ENCODE measurements at regions not wholly inside any gene's neighbourhood (a gene's known extent, or its start where the extent isn't known, plus 50 kb on each side); places are given as distances from the start of the nearest gene placed in this dataset.
"Not testable (repeated sequence)": the region's sequence is repeated elsewhere in the genome, so short reads cannot be mapped to it uniquely, and the experiment has no call there.

DNA sequence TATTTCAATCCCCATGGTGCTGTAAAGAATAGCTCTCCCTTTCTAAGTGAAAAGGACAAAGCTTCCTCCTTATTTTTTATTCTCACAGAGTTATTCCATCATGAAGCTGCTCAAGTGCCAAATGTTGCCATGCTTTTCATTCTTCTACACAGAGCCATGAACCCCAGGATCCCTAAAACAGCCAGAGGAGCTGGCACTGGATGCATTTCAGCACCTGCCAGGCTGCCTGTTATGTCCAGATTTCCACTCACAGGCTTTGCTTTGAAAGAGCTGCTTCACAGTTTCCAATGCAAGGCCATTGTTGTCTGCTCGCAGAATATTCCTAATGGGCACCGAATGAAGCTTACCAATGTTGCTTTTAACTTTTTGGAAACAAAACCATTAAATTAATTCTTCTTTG lies 256.2 kb upstream of the NPSR1 start:
- CTCF ChIA-PET, result no interaction called here
- ATAC-seq (no peak), DNase-seq (no peak)
- Mint-ChIP-seq H3K36me3 (no peaks in the 10 kb centered on the region), H3K4me1 (no peaks in the 10 kb centered on the region), H3K27ac (no peak overlapping the region), H3K9me3 (ENCODE audit: low read depth) (no peaks in the 10 kb centered on the region), H3K27me3 (no peaks in the 10 kb centered on the region), H3K4me3 (no peak overlapping the region)

DNA sequence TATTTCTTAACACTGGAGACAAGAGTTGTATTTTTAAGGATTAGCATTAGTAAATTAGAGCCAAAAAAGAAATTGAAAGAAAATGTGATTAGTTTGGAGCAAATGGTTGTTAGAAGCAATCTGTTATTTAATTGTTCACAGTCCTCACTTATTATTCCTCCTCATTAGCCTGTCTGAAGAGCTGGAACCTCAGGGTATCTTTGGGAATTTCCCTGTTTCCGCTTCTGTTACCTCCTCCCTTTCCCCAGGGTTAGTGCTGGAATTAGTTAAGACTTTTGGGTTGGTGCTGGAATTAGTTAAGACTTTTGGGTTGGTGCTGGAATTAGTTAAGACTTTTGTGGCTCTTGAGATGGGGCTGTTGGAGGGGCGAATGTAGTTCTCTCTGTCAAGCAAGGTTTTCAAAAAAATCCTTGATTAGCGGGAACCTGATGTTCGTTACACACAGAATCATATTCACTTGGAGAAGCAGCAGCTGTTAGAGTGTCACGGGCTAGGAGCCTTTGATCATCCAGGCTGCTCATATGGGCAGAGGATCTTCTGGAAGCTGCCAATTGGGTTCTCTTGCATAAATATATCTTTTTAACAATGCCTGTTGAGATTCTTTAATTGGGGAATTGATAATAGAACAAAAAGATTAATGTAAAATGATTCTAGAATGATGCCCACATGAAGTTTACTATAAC lies 251.0 kb upstream of the NPSR1 start:
- no peaks in the 10 kb centered on the region for H3K4me1 Mint-ChIP-seq
- no peak overlapping the region for H3K4me3 Mint-ChIP-seq
- ATAC-seq (no peak), DNase-seq (no peak)
- H3K27me3 Mint-ChIP-seq, result no peaks in the 10 kb centered on the region
- no peak overlapping the region for H3K27ac Mint-ChIP-seq
- CTCF ChIA-PET, result no interaction called here
- no peaks in the 10 kb centered on the region for H3K36me3 Mint-ChIP-seq
- no peaks in the 10 kb centered on the region for H3K9me3 Mint-ChIP-seq (ENCODE audit: low read depth)

DNA sequence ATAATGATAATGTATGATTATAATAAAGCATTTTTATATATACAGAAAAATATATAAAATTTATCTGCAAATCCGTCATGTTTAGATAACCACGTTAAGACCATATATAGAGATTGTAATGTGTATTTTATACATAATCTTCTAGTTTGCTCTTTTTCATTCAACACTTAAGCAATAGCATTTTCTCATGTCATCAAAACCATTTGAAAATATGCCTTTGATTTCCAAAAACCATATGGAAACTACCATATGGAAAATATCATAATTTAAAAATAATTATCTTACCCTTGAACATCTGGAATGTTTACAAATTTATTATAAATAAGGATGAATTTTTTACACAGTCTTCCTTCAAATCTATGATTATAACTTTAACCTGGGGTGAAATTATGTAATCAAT lies 250.4 kb upstream of the NPSR1 start:
- H3K9me3 Mint-ChIP-seq (ENCODE audit: low read depth), result no peaks in the 10 kb centered on the region
- H3K27me3 Mint-ChIP-seq, result no peaks in the 10 kb centered on the region
- no peak overlapping the region for H3K27ac Mint-ChIP-seq
- CTCF ChIA-PET, result no interaction called here
- DNase-seq, result no peak
- H3K4me1 Mint-ChIP-seq, result no peaks in the 10 kb centered on the region
- no peak for ATAC-seq
- H3K36me3 Mint-ChIP-seq, result no peaks in the 10 kb centered on the region
- no peak overlapping the region for H3K4me3 Mint-ChIP-seq

DNA sequence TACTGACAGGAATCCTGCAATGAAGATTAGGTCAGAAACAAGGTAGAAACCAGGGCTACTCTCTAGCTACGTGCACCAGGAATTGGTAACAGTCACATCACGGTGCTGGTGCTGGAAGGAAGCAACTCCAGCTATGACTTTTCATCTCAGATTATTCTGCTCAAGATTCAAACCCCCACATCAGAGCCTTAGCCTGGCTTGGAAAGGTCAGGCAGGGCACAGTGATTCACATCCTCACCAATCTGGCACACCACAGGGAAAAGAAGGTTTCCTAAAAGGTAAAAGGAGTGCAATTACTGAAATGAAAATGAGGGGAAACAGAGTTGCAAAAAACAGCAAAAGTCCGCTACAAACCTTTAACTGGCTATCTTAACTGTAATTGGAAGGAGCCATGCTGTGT lies 240.2 kb upstream of the NPSR1 start:
- Mint-ChIP-seq H3K36me3 (no peaks in the 10 kb centered on the region), H3K4me3 (no peak overlapping the region), H3K4me1 (no peaks in the 10 kb centered on the region), H3K9me3 (ENCODE audit: low read depth) (peaks cover 3% of the 10 kb centered on the region), H3K27ac (no peak overlapping the region), H3K27me3 (no peaks in the 10 kb centered on the region)
- DNase-seq (no peak), ATAC-seq (no peak)
- CTCF ChIA-PET, result no interaction called here

DNA sequence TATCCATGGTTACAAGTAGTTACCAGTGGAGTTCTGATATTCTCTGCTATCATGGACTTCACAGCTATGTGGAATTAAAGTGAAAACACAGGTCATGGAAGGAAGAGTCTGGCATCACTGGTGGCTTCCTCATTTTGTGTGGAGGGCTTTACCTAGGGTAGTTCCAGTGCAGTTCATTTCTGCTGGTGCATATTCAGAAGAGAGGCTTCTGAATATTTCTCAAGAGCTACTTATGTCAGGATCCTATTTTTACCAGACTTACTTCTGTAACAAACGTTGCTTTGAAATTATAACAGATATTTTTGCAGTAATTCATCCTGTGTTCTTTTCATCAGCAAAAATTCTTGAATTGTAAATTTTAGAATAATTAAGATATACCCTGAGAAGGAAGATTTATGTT lies 236.5 kb upstream of the NPSR1 start:
- ATAC-seq (no peak), DNase-seq (no peak)
- Mint-ChIP-seq H3K4me1 (no peaks in the 10 kb centered on the region), H3K27ac (no peak overlapping the region), H3K36me3 (no peaks in the 10 kb centered on the region), H3K9me3 (ENCODE audit: low read depth) (peaks cover 3% of the 10 kb centered on the region), H3K27me3 (no peaks in the 10 kb centered on the region), H3K4me3 (no peak overlapping the region)
- CTCF ChIA-PET, result no interaction called here

DNA sequence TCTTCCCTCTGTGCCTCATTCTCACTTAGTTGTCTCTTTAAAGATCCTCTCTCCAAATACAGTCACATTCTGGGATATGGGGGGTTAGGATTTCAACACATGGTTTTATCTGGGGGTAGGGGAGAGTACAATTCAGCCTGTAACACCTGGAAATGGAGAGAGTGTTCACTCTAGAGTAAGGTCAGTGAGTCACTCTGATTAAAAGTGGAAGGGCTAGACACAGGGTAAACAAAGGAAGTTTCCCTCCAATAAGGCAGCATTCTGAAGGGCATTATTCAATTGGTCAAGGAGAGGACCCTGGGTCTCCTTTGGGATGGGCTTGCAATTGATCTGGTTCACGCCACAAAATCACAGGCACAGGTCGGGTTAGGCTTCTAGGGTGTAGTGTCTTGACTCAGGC lies 232.8 kb upstream of the NPSR1 start:
- Mint-ChIP-seq H3K9me3 (ENCODE audit: low read depth) (peaks cover 3% of the 10 kb centered on the region), H3K36me3 (no peaks in the 10 kb centered on the region), H3K27ac (no peak overlapping the region), H3K4me1 (no peaks in the 10 kb centered on the region), H3K27me3 (no peaks in the 10 kb centered on the region), H3K4me3 (no peak overlapping the region)
- DNase-seq, result no peak
- CTCF ChIA-PET, result no interaction called here
- ATAC-seq, result no peak

DNA sequence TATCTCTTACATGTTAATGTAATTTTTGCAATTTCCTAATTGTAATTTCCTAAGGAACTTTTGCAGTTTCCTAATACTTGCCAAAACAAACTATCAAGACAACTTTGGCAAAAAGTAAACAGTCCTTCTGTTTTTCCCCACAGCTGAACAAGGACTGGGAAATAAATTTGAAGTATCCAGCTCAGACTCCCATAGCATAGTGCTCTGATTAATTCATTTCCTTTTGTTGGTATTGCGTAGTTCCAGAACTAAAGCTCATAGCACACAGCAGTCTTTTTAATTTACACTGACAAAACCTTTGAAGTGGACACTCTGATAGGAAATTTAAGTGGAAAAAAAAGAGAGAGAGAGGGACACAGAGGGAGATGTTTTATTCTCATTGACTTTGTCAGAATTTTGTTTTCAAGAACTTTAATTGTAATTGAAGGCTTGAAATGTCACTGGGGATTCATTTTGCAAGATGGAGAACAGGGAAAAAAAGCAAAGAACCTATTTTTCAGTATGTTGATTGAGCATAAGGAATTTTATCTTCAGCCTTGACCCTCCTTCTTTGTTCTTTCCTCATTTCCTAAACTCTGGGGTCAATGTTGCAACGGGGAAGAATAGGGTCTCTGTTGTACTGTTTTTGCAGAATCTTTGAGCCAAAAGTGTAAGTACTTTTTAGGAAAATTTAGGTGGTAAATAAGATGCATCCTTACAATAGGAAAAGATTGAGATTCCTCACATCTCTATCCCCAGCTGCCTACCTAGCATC lies 232.2 kb upstream of the NPSR1 start:
- Mint-ChIP-seq H3K27ac (no peak overlapping the region), H3K36me3 (no peaks in the 10 kb centered on the region), H3K4me3 (no peak overlapping the region), H3K9me3 (ENCODE audit: low read depth) (peaks cover 9% of the 10 kb centered on the region), H3K4me1 (no peaks in the 10 kb centered on the region), H3K27me3 (no peaks in the 10 kb centered on the region)
- DNase-seq (no peak), ATAC-seq (no peak)
- CTCF ChIA-PET, result no interaction called here

DNA sequence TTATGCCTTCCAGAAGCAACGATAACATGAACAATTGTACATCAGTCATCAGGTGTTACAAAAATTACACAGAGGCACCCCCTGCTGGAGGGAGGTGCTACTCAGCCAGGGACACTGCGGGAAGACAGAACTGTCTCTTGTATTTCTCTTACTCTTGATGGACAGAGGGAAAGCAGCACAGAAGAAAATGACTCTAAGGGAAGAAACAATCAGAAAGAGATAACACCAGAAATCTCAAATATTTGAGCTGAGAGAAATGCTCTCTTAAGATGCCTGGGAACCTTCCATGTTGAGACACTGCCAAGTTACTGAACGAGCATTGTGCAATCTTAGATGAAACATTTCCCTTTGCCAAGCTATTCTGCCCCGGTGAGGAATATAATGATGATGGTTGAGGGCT lies 227.6 kb upstream of the NPSR1 start:
- DNase-seq, result no peak
- H3K36me3 Mint-ChIP-seq, result no peaks in the 10 kb centered on the region
- no peak for ATAC-seq
- no peak overlapping the region for H3K4me3 Mint-ChIP-seq
- no peaks in the 10 kb centered on the region for H3K4me1 Mint-ChIP-seq
- peaks cover 11% of the 10 kb centered on the region for H3K9me3 Mint-ChIP-seq (ENCODE audit: low read depth)
- CTCF ChIA-PET, result no interaction called here
- H3K27me3 Mint-ChIP-seq, result no peaks in the 10 kb centered on the region
- no peak overlapping the region for H3K27ac Mint-ChIP-seq

DNA sequence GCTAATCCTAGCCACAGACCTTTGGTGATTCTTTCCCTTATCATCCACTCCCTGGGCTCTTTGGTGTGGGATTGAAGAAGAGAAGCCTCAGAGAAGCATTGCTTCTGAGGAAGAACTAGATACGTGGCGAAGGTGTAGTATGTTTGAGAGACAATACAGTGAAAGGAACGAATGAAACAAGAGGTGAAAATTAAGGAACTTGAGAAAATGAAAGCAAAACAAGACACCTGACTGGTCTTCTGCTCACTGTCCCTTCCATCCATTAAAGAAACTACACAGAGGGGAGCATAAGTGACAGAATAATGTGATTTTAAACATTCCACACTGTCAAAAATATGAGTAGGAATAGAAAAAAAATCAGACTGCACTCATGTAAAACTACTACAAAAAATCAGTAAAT lies 219.6 kb upstream of the NPSR1 start:
- Mint-ChIP-seq H3K36me3 (no peaks in the 10 kb centered on the region), H3K27ac (no peak overlapping the region), H3K4me3 (no peak overlapping the region), H3K4me1 (no peaks in the 10 kb centered on the region), H3K27me3 (no peaks in the 10 kb centered on the region), H3K9me3 (ENCODE audit: low read depth) (peaks cover 9% of the 10 kb centered on the region)
- CTCF ChIA-PET, result no interaction called here
- no peak for DNase-seq
- ATAC-seq, result no peak

DNA sequence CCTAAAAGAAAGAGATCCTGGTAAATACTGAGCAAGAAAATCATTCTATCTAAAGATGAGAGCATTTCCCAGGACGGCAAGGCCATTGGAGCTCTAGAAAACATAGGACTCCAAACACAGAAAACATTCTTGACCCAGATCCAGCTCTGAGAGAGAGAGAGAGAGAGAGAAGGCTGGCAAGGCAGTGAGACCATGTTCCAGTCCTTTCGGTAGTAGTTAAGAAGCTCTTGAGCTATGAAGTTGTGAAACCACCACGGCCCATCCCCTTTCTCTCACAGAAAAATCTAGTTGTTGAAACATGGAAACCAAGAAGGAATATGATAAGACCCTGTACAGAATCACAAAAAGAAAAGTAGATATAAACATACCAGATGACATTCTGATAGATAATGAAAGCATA lies 212.4 kb upstream of the NPSR1 start:
- H3K27me3 Mint-ChIP-seq, result no peaks in the 10 kb centered on the region
- DNase-seq (no peak), ATAC-seq (no peak)
- H3K4me1 Mint-ChIP-seq, result no peaks in the 10 kb centered on the region
- peaks cover 3% of the 10 kb centered on the region for H3K9me3 Mint-ChIP-seq (ENCODE audit: low read depth)
- H3K4me3 Mint-ChIP-seq, result no peak overlapping the region
- no peak overlapping the region for H3K27ac Mint-ChIP-seq
- no peaks in the 10 kb centered on the region for H3K36me3 Mint-ChIP-seq
- CTCF ChIA-PET, result no interaction called here

DNA sequence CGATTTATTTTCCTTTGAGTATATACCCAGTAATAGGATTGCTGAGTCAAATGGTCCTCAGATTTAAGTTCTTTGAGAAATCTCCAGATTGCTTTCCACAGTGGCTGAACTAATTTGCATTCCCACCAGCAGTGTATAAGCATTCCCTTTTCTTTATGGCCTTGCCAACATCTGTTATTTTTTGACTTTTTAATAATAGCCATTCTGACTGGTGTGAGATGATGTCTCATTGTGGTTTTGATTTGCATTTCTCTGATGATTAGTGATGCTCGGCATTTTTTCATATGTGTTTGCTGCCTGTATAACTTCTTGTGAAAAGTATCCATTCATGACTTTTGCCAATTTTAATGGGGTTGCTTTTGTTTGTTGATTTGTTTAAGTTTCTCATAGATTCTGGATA lies 209.5 kb upstream of the NPSR1 start:
- H3K27me3 Mint-ChIP-seq; CTCF ChIA-PET; H3K4me3 Mint-ChIP-seq; ATAC-seq; H3K4me1 Mint-ChIP-seq; H3K9me3 Mint-ChIP-seq (ENCODE audit: low read depth); H3K36me3 Mint-ChIP-seq; H3K27ac Mint-ChIP-seq; DNase-seq: not testable (repeated sequence)

DNA sequence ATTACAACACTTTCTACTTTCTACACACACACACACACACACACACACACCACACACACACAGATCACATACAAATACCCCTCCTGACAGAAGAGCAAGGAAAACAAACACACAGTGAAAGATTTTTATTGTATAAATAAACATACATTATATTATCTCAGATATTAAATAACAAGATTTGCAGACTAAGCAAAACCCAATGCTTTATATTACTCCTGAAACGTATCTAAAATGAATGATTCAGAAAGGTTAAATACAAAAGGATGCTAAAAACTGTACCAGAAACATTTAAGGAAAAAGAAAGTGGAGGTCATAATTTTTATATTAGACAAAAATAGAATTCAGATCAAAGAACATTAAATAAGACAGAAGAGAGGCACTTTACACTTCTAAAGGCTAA lies 208.3 kb upstream of the NPSR1 start:
- no peak for DNase-seq
- Mint-ChIP-seq H3K9me3 (ENCODE audit: low read depth) (no peaks in the 10 kb centered on the region), H3K4me1 (no peaks in the 10 kb centered on the region), H3K4me3 (no peak overlapping the region), H3K36me3 (no peaks in the 10 kb centered on the region), H3K27me3 (no peaks in the 10 kb centered on the region), H3K27ac (no peak overlapping the region)
- CTCF ChIA-PET, result no interaction called here
- ATAC-seq, result no peak

DNA sequence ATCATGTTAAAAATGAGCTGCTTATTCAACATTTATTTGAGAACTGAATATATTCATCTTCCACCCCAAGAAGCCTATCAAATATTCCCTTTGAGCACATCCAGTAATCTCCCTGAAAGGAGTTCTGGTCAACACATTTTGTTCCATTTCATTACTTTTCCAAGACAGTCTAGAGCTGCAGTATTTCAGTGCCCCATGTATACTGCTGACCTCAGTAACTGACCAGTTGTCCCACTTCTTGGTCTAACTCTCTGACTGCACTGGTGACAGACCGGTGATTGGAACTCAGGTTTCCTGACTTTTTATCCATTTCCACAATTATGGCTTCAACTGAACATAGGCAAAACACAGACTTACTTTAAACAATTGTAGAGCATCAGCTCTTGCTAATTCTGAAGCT lies 206.8 kb upstream of the NPSR1 start:
- H3K36me3 Mint-ChIP-seq, result no peaks in the 10 kb centered on the region
- no peaks in the 10 kb centered on the region for H3K9me3 Mint-ChIP-seq (ENCODE audit: low read depth)
- H3K27ac Mint-ChIP-seq, result no peak overlapping the region
- CTCF ChIA-PET, result no interaction called here
- ATAC-seq (no peak), DNase-seq (no peak)
- no peak overlapping the region for H3K4me3 Mint-ChIP-seq
- no peaks in the 10 kb centered on the region for H3K27me3 Mint-ChIP-seq
- no peaks in the 10 kb centered on the region for H3K4me1 Mint-ChIP-seq

DNA sequence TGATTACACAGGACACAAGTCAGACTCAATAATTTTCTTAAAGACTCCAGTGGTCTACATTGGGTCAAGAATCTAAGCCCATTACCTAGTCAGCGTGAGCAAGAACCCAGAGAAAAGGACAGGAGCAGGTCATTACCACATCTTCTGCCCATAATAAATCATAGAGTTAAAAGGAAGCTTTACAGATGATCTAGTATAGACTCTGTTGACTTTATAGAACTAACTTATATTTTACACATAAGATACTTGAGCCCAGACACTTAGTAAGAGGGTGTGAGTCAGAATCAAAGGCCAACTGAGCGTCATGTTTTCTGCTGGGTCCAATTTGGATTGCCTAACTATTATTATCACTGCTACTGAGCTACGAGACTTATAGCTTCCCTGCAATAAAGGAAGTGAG lies 206.1 kb upstream of the NPSR1 start:
- CTCF ChIA-PET, result no interaction called here
- DNase-seq (no peak), ATAC-seq (no peak)
- Mint-ChIP-seq H3K4me1 (no peaks in the 10 kb centered on the region), H3K27ac (no peak overlapping the region), H3K27me3 (no peaks in the 10 kb centered on the region), H3K36me3 (no peaks in the 10 kb centered on the region), H3K4me3 (no peak overlapping the region), H3K9me3 (ENCODE audit: low read depth) (no peaks in the 10 kb centered on the region)

DNA sequence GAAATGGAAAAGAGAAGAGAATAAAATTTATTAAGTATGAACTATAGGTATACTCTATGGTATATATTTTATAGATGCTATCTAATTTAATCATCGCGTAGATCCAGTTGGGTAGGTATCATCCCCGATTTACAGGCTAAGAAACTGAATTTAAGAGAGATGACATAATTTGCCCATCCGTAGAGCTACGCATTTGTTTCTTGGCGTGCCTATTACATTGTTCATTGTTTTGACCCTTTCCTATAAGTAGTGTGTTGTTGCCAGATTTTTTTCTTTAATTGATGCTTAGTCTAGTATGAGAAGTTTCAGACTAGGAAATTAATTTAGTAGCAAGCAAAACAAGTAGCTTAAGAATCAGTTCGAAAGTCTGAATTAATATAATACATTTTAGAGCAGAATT lies 205.7 kb upstream of the NPSR1 start:
- H3K27ac Mint-ChIP-seq, result no peak overlapping the region
- no peaks in the 10 kb centered on the region for H3K4me1 Mint-ChIP-seq
- CTCF ChIA-PET, result no interaction called here
- DNase-seq (no peak), ATAC-seq (no peak)
- no peak overlapping the region for H3K4me3 Mint-ChIP-seq
- no peaks in the 10 kb centered on the region for H3K27me3 Mint-ChIP-seq
- H3K9me3 Mint-ChIP-seq (ENCODE audit: low read depth), result no peaks in the 10 kb centered on the region
- no peaks in the 10 kb centered on the region for H3K36me3 Mint-ChIP-seq
